Ectodermal cell (in vitro differentiated cells): ENCODE measurements at regions not wholly inside any gene's neighbourhood (a gene's known extent, or its start where the extent isn't known, plus 50 kb on each side); places are given as distances from the start of the nearest gene placed in this dataset.

ENCODE experiments used
- H3K27ac ChIP-seq: 2 replicates; pipeline ENCODE4 v1.7.0; 2013; ENCODE audit warnings: mild to moderate bottlenecking, low read depth, low read length; ENCODE audit not compliant: insufficient read depth, poor library complexity, severe bottlenecking
- H3K27me3 ChIP-seq: 2 replicates; pipeline ENCODE4 v1.7.0; 2013; ENCODE audit warnings: mild to moderate bottlenecking, low read length; ENCODE audit not compliant: insufficient read depth, control insufficient read depth, poor library complexity, severe bottlenecking
- H3K36me3 ChIP-seq: one replicate; pipeline ENCODE4 v1.7.0; 2013; ENCODE audit warnings: low read length; ENCODE audit not compliant: control insufficient read depth, insufficient read depth
- H3K4me1 ChIP-seq: one replicate; pipeline ENCODE4 v1.7.0; 2013; ENCODE audit warnings: low read length; ENCODE audit not compliant: control insufficient read depth, insufficient read depth
- H3K4me3 ChIP-seq: 2 replicates; pipeline ENCODE4 v1.7.0; 2013; ENCODE audit warnings: low read depth, low read length, control low read depth; ENCODE audit not compliant: insufficient read depth
- H3K9me3 ChIP-seq: 2 replicates; pipeline ENCODE4 v1.7.0; 2013; ENCODE audit warnings: mild to moderate bottlenecking, low read length, moderate library complexity; ENCODE audit not compliant: control insufficient read depth
- WGBS, 2 experiments: methylation state at CpG; one replicate each; pipeline ENCODE4 v1.1.7; 2013; ENCODE audit warnings: missing lambda C conversion rate in 2 of 2; 5-methylcytosine and 5-hydroxymethylcytosine counted together

- H3K27me3 ChIP-seq, result no peaks in the 10 kb centered on the region
- peaks cover 9% of the 10 kb centered on the region for H3K4me1 ChIP-seq
- no peaks in the 10 kb centered on the region for H3K9me3 ChIP-seq
- no peaks in the 10 kb centered on the region for H3K36me3 ChIP-seq
- no peak overlapping the region for H3K27ac ChIP-seq
- no peak overlapping the region for H3K4me3 ChIP-seq
- WGBS, 2 experiments, result 94% methylated on average over 2 of the region's 2 CpGs
Observed at GRCh38 chr2:16398486-16399043, 267.1 kb downstream of the CYRIA start.

GRCh38 chr2:16397681-16398475, 267.8 kb downstream of the CYRIA start:
- no peaks in the 10 kb centered on the region for H3K36me3 ChIP-seq
- 91 to 97% methylated on average over 6 of the region's 6 CpGs for WGBS, 2 experiments
- H3K27ac ChIP-seq, result no peak overlapping the region
- H3K27me3 ChIP-seq, result no peaks in the 10 kb centered on the region
- peaks cover 15% of the 10 kb centered on the region for H3K4me1 ChIP-seq
- no peak overlapping the region for H3K4me3 ChIP-seq
- no peaks in the 10 kb centered on the region for H3K9me3 ChIP-seq

- no peaks in the 10 kb centered on the region for H3K27me3 ChIP-seq
- no peaks in the 10 kb centered on the region for H3K36me3 ChIP-seq
- no peaks in the 10 kb centered on the region for H3K9me3 ChIP-seq
- WGBS, 2 experiments, result 82 to 83% methylated on average over 3 of the region's 3 CpGs
- no peak overlapping the region for H3K27ac ChIP-seq
- peaks cover 24% of the 10 kb centered on the region for H3K4me1 ChIP-seq
- H3K4me3 ChIP-seq, result no peak overlapping the region
Observed at GRCh38 chr2:16396986-16397385, 268.6 kb downstream of the CYRIA start.

GRCh38 chr2:16396171-16396570, 269.5 kb downstream of the CYRIA start:
- 89 to 90% methylated on average over 10 of the region's 10 CpGs for WGBS, 2 experiments
- Histone ChIP-seq H3K36me3 (no peaks in the 10 kb centered on the region), H3K27ac (no peak overlapping the region), H3K27me3 (no peaks in the 10 kb centered on the region), H3K4me1 (peaks cover 26% of the 10 kb centered on the region), H3K9me3 (no peaks in the 10 kb centered on the region), H3K4me3 (no peak overlapping the region)

- Histone ChIP-seq H3K36me3 (no peaks in the 10 kb centered on the region), H3K9me3 (no peaks in the 10 kb centered on the region), H3K27ac (no peak overlapping the region), H3K4me1 (peaks cover 26% of the 10 kb centered on the region), H3K4me3 (no peak overlapping the region), H3K27me3 (no peaks in the 10 kb centered on the region)
- WGBS, 2 experiments, result 89 to 91% methylated on average over 1 of the region's 1 CpG
Observed at GRCh38 chr2:16395601-16396000, 270.0 kb downstream of the CYRIA start.

- Histone ChIP-seq H3K4me3 (no peak overlapping the region), H3K27me3 (no peaks in the 10 kb centered on the region), H3K9me3 (no peaks in the 10 kb centered on the region), H3K4me1 (peaks cover 26% of the 10 kb centered on the region), H3K36me3 (no peaks in the 10 kb centered on the region), H3K27ac (no peak overlapping the region)
- 48 to 57% methylated on average over 3 of the region's 3 CpGs for WGBS, 2 experiments
Observed at GRCh38 chr2:16394986-16395550, 270.6 kb downstream of the CYRIA start.

GRCh38 chr2:16394072-16394985, 271.3 kb downstream of the CYRIA start:
- no peak overlapping the region for H3K4me3 ChIP-seq
- no peak overlapping the region for H3K27ac ChIP-seq
- WGBS, 2 experiments, result 55 to 62% methylated on average over 13 to 15 of the region's 15 CpGs
- H3K36me3 ChIP-seq, result no peaks in the 10 kb centered on the region
- H3K9me3 ChIP-seq, result no peaks in the 10 kb centered on the region
- peaks cover 26% of the 10 kb centered on the region for H3K4me1 ChIP-seq
- H3K27me3 ChIP-seq, result no peaks in the 10 kb centered on the region

GRCh38 chr2:16393500-16394071, 272.0 kb downstream of the CYRIA start:
- Histone ChIP-seq H3K27ac (no peak overlapping the region), H3K27me3 (no peaks in the 10 kb centered on the region), H3K4me1 (peaks cover 26% of the 10 kb centered on the region), H3K9me3 (no peaks in the 10 kb centered on the region), H3K4me3 (no peak overlapping the region), H3K36me3 (no peaks in the 10 kb centered on the region)
- WGBS, 2 experiments, result 77 to 82% methylated on average over 7 to 8 of the region's 8 CpGs

GRCh38 chr2:16392647-16393499, 272.8 kb downstream of the CYRIA start:
- 91 to 92% methylated on average over 14 of the region's 14 CpGs for WGBS, 2 experiments
- H3K36me3 ChIP-seq, result no peaks in the 10 kb centered on the region
- no peaks in the 10 kb centered on the region for H3K9me3 ChIP-seq
- peaks cover 26% of the 10 kb centered on the region for H3K4me1 ChIP-seq
- H3K27me3 ChIP-seq, result no peaks in the 10 kb centered on the region
- no peak overlapping the region for H3K27ac ChIP-seq
- H3K4me3 ChIP-seq, result no peak overlapping the region
